Naive thymus-derived CD8-positive, alpha-beta T cell (primary cell): ENCODE measurements at regions not wholly inside any gene's neighbourhood (a gene's known extent, or its start where the extent isn't known, plus 50 kb on each side); places are given as distances from the start of the nearest gene placed in this dataset.

Source experiments
- ATAC-seq, 2 donors: fragments of 150-1000 bp; cut with Tn5 transposase in 1 of 2; sonication (Bioruptor Pico), chemical (Tn5 transposase) in 1 of 2; 1 replicate in 1 of 2; 2 replicates in 1 of 2; pipeline ENCODE4 v1.10.0; 2021; ENCODE audit warnings: mild to moderate bottlenecking in 2 of 2, moderate library complexity in 2 of 2
- POLR2A ChIA-PET: fragments of 350-600 bp; sonication (Branson Sonifier 250); formaldehyde crosslinking; loops from one replicate; lab custom pipeline; 2021; ENCODE audit warnings: antibody characterized with exemption; lab: Charles Lee
- DNase-seq, 10 donors: peaks; one replicate each; pipeline versions ENCODE4 v3.0.0 to v3.0.0-alpha.2; 2020 to 2022
- H3K27ac Mint-ChIP-seq, 10 donors: one replicate each; pipeline ENCODE4 v1.8.0; 2020 to 2022; ENCODE audit warnings: mild to moderate bottlenecking in 10 of 10, mixed read lengths in 10 of 10, moderate library complexity in 4 of 10, inconsistent platforms in 1 of 10
- H3K27me3 Mint-ChIP-seq, 5 donors: one replicate each; pipeline ENCODE4 v1.8.0; 2021 to 2022; ENCODE audit warnings: mixed read lengths in 5 of 5
- H3K36me3 Mint-ChIP-seq, 3 donors: one replicate each; pipeline ENCODE4 v1.8.0; 2020 to 2022; ENCODE audit warnings: mixed read lengths in 3 of 3, mild to moderate bottlenecking in 2 of 3, inconsistent platforms in 1 of 3
- H3K4me1 Mint-ChIP-seq, 4 donors: one replicate each; pipeline ENCODE4 v1.8.0; 2021 to 2022; ENCODE audit warnings: mixed read lengths in 4 of 4
- H3K4me3 Mint-ChIP-seq, 10 donors: one replicate each; pipeline ENCODE4 v1.8.0; 2020 to 2022; ENCODE audit warnings: mild to moderate bottlenecking in 10 of 10, mixed read lengths in 10 of 10, moderate library complexity in 6 of 10, inconsistent platforms in 1 of 10
- H3K9me3 Mint-ChIP-seq, 9 donors: one replicate each; pipeline ENCODE4 v1.8.0; 2020 to 2022; ENCODE audit warnings: mixed read lengths in 9 of 9, mild to moderate bottlenecking in 3 of 9, inconsistent platforms in 1 of 9, moderate library complexity in 1 of 9

DNA sequence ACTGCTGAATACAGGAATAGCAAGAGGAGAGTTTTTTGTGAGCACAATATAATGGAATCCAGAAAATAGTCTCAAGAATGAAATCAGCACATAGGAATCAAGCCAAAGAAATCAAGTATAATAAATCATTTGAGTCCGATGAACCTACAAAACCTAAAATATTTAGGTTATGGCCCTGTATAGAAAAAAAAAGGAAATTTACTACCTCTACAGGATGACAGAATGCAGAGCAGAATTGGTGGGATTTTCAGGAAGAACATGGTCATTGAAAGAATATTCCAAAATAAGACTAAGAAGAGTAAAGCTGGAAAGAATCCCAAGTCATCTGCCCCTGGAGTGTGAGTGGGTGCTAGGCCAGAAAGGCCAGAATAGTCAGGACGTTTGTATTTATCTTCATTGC lies 1041.2 kb upstream of the CDH2 start:
- Mint-ChIP-seq H3K27ac (no peak overlapping the region), H3K27me3 (no peaks in the 10 kb centered on the region), H3K36me3 (no peaks in the 10 kb centered on the region), H3K4me3 (no peak overlapping the region), H3K9me3 (peaks cover 3 to 27% (median 17%) of the 10 kb centered on the region in 9 donors), H3K4me1 (no peaks in the 10 kb centered on the region)
- ATAC-seq = no peak
- POLR2A ChIA-PET = no interaction called here
- DNase-seq = no peak

DNA sequence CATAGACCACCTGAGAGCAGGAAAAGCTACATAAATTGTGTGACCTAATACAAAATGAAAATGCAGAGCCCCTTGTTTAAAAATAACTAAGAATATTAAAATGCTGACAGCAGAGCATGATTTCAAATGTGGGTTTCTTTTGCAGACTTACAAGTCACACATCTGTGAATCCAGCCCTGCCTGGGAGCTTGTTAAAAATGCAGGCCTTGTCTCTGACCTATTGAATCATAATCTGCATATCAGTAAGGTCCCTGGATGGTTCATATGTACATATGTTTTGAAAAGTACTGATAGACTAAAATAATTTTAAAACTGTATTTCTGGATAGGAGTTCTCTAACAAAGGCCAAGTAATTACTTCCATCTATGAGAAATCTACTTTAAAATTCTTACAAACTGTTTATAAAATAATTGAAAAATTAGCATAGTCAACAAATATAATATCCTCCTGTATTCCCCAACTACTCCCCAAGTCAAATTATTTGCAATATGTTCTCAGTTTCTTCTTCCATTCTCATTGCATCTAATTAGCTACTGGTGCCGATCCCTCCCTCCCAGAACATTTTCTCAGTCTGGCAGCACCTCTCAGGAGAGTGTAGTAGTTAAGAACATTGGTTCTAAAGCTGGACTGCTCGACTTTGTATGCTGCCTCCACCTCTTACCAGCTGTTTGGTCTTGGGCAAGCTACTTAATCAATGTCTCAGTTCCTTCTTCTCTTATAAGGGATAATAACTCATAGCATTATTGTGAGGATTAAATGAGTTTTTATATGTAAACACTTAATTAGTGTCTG lies 1040.4 kb upstream of the CDH2 start:
- DNase-seq (no peak), ATAC-seq (no peak)
- Mint-ChIP-seq H3K9me3 (peaks cover 3 to 27% (median 18%) of the 10 kb centered on the region in 9 donors), H3K27me3 (no peaks in the 10 kb centered on the region), H3K36me3 (no peaks in the 10 kb centered on the region), H3K4me3 (no peak overlapping the region), H3K4me1 (no peaks in the 10 kb centered on the region), H3K27ac (no peak overlapping the region)
- POLR2A ChIA-PET = no interaction called here

DNA sequence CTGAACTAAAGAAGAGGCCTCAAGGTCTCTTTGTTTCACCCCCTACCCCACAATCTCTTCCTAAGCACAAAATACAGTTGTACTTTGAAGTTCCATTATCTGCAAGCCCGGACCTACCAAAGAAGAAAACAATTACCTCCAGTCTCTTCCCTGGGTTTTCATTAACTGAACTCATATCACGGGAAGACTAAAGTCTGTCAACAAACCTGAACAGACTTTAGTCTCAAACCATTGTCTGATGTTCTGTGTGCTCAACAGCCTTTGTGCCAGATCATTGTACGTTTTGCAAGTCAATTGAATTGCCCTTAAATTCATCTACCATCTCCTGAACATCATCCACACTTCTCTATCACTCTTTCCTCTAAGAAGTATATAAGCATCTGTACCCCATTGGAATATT lies 1021.9 kb upstream of the CDH2 start:
- no peak for ATAC-seq
- peaks cover 0 to 48% (median 14%) of the 10 kb centered on the region in 9 donors for H3K9me3 Mint-ChIP-seq
- DNase-seq = no peak
- no peak overlapping the region for H3K4me3 Mint-ChIP-seq
- H3K27ac Mint-ChIP-seq = no peak overlapping the region
- no peaks in the 10 kb centered on the region for H3K4me1 Mint-ChIP-seq
- POLR2A ChIA-PET = no interaction called here
- no peaks in the 10 kb centered on the region for H3K27me3 Mint-ChIP-seq
- H3K36me3 Mint-ChIP-seq = peaks cover 0 to 5% (median 0%) of the 10 kb centered on the region in 3 donors

DNA sequence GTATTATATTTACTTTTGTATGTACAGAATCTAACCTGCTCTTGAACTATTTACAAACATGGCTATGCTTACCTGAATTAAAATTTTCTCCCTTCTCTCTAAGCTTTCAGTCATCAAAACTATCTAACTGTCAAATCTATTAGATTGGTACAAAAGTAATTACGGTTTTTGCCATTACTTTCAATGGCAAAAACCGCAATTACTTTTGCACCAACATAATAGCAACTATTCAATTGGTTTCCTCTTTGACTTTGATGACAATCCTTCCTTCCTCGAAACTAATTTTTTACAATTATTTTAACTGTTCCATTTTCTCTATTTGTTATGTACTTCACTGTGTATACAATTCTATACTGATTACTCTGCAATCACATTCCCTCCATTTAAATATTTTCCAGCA lies 1019.4 kb upstream of the CDH2 start:
- POLR2A ChIA-PET = no interaction called here
- Mint-ChIP-seq H3K36me3 (peaks cover 0 to 5% (median 0%) of the 10 kb centered on the region in 3 donors), H3K27ac (no peak overlapping the region), H3K9me3 (peaks cover 0 to 44% (median 19%) of the 10 kb centered on the region in 9 donors), H3K27me3 (no peaks in the 10 kb centered on the region), H3K4me3 (no peak overlapping the region), H3K4me1 (no peaks in the 10 kb centered on the region)
- DNase-seq (no peak), ATAC-seq (no peak)

DNA sequence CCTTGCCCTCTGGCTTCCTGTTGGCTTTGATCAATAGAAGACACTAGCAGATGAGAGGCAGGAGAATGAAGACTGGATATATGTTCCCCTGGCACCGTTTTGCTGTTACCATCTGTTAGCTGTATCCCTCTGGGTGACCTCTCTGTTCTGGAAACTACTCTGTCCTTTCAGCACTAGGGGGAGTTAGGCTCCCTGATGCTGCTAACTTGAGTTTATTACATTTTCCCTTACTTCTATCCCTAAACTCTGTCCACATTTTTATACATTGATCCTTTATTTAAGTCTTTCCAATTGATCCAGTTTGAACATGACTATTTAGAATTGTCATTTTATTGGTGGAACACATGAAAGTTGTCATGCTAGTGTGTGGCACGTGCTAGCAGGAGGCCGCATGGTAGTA lies 1014.3 kb upstream of the CDH2 start:
- DNase-seq (no peak), ATAC-seq (no peak)
- Mint-ChIP-seq H3K9me3 (peaks cover 3 to 18% (median 10%) of the 10 kb centered on the region in 9 donors), H3K4me3 (no peak overlapping the region), H3K36me3 (no peaks in the 10 kb centered on the region), H3K27ac (no peak overlapping the region), H3K4me1 (no peaks in the 10 kb centered on the region), H3K27me3 (no peaks in the 10 kb centered on the region)
- POLR2A ChIA-PET = no interaction called here

DNA sequence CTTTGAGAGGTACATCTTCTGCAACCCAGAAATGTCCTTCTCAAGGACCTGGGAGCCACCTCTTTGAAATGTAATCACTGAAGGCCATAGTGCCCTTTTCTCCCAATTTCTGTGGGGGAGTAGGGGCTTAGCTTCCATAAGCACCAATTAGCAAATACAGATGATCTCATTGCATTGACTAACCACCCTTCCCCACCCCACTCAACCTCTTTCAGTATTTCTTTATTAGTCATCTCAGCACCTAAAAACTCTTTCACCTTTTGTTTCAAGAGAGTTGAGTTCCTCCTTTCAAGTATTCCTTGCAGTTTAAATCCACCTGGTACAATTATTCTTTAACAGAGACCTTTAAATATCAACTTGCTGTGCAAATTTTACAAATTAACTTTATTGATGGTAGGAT lies 1011.8 kb upstream of the CDH2 start:
- peaks cover 3 to 18% (median 8%) of the 10 kb centered on the region in 9 donors for H3K9me3 Mint-ChIP-seq
- DNase-seq (no peak), ATAC-seq (no peak)
- H3K4me1 Mint-ChIP-seq = no peaks in the 10 kb centered on the region
- no peak overlapping the region for H3K27ac Mint-ChIP-seq
- H3K27me3 Mint-ChIP-seq = no peaks in the 10 kb centered on the region
- POLR2A ChIA-PET = no interaction called here
- no peak overlapping the region for H3K4me3 Mint-ChIP-seq
- no peaks in the 10 kb centered on the region for H3K36me3 Mint-ChIP-seq

DNA sequence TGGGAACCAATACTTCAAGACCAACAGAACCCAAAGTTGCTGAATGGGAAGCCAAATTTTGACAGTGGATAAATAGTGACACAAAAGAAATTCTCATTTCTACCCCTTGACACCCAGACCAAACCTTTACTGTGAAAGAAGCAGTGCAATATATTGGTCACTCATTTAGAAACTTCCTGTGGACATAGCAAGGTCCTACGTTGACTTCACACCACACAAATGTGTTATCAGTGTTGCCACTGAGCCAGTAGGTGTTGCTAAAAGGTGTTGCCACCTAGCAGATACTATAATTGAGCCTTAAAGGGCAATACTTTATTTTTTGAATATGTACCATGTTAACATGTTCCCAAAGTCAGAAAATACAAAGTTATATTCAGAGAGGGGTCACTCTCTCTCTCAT lies 1008.9 kb upstream of the CDH2 start:
- H3K4me3 Mint-ChIP-seq = no peak overlapping the region
- no peaks in the 10 kb centered on the region for H3K27me3 Mint-ChIP-seq
- DNase-seq (no peak), ATAC-seq (no peak)
- no peak overlapping the region for H3K27ac Mint-ChIP-seq
- POLR2A ChIA-PET = no interaction called here
- no peaks in the 10 kb centered on the region for H3K4me1 Mint-ChIP-seq
- no peaks in the 10 kb centered on the region for H3K36me3 Mint-ChIP-seq
- H3K9me3 Mint-ChIP-seq = peaks cover 0 to 15% (median 7%) of the 10 kb centered on the region in 9 donors

DNA sequence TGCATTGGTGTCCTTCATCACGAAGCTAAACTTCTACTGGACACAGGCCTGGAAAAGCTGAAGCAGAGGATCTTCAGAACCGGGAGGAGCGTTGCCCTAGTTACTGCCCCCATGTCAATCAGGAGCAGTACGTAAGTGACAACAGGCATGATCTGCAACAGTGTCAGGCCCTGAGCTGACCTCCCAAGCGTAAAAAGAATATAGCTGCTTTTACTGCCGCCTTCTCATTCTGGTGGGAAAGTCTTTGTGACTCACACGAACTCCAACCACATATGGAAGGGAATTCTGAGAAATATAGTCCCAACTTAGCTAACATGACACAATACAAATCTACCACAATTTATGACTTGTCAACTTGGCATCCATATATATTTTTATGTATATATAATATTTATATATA lies 1007.7 kb upstream of the CDH2 start:
- Mint-ChIP-seq H3K9me3 (peaks cover 0 to 14% (median 7%) of the 10 kb centered on the region in 9 donors), H3K4me1 (no peaks in the 10 kb centered on the region), H3K27me3 (no peaks in the 10 kb centered on the region), H3K27ac (no peak overlapping the region), H3K36me3 (no peaks in the 10 kb centered on the region), H3K4me3 (no peak overlapping the region)
- POLR2A ChIA-PET = no interaction called here
- ATAC-seq (no peak), DNase-seq (no peak)

DNA sequence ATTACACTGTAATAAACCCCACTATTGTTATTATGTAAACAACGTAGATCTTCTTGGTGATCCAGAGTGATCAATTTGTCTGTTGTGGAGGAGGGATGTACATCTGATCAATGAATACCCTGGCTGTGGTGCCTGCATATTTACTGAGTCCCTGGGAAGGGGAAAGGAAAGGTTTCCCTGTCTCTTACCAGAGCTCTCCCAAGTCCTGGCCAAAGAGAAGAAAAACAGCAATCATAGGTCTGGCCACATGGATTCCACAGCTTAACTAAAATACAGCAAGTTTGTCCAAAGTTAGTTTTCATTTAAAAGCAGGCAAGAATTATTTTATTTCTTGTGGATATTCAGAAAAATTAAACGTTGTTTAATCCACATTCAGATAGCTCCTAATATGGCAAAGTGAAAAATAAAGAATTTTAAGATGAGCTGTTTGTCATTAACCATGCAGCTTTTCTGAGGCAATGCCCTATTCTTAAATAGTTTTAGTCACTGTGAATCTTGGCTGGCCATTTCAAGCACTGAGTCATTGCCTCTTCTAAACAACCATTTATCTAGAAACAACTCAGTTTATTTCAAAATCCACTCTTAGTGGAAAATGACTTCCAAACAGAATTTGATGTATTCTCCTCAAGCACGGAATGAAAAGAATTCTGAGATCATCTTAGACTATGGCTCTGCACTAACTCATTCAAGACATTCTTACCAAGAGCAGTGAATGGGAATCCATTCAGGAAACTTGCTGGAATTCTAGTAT lies 1004.4 kb upstream of the CDH2 start:
- H3K4me3 Mint-ChIP-seq = no peak overlapping the region
- POLR2A ChIA-PET = no interaction called here
- DNase-seq (no peak), ATAC-seq (no peak)
- H3K4me1 Mint-ChIP-seq = no peaks in the 10 kb centered on the region
- no peak overlapping the region for H3K27ac Mint-ChIP-seq
- peaks cover 0 to 13% (median 7%) of the 10 kb centered on the region in 9 donors for H3K9me3 Mint-ChIP-seq
- H3K36me3 Mint-ChIP-seq = no peaks in the 10 kb centered on the region
- no peaks in the 10 kb centered on the region for H3K27me3 Mint-ChIP-seq

DNA sequence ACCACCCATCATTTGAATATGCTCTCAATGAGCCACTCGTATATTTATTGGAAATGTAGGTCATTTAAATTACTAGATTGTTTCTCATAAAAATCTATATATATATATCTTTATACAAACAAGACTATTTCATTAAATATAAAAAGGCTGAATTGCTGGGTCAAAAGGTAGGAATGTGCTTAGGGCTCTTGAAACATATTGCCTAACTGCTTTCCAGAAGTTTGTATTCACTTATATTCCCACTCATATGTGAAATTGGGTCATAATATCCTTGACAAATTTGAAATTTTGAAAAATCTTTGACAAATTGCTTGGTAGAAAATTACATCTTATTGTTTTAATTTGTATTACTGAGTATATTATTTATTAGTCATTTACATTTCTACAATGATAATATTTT lies 999.8 kb upstream of the CDH2 start:
- no peak for ATAC-seq
- Mint-ChIP-seq H3K27me3 (no peaks in the 10 kb centered on the region), H3K9me3 (peaks cover 0 to 13% (median 6%) of the 10 kb centered on the region in 9 donors), H3K4me3 (no peak overlapping the region), H3K27ac (no peak overlapping the region), H3K4me1 (no peaks in the 10 kb centered on the region), H3K36me3 (no peaks in the 10 kb centered on the region)
- POLR2A ChIA-PET = no interaction called here
- DNase-seq = no peak

DNA sequence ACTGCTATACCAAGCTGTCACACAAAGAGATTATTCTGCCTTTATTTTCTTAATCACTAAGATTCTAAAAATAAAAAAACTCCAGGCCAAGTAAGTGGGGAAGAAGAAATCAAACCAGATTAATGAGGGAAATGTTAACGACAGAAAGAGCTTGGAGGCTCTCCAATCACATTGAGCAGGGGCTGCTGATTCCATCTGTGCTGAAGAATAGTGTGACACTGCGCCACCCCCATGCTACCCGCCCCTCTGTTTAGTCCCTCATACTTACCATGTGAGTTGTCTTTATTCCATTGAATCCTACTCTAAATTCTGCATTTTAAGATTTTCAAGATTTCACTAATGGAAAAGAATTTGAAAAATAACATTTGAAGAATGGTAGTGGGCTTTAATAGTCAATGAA lies 998.0 kb upstream of the CDH2 start:
- no peak for DNase-seq
- H3K27ac Mint-ChIP-seq = no peak overlapping the region
- no peaks in the 10 kb centered on the region for H3K4me1 Mint-ChIP-seq
- H3K4me3 Mint-ChIP-seq = no peak overlapping the region
- POLR2A ChIA-PET = no interaction called here
- H3K9me3 Mint-ChIP-seq = peaks cover 0 to 18% (median 5%) of the 10 kb centered on the region in 9 donors
- H3K27me3 Mint-ChIP-seq = no peaks in the 10 kb centered on the region
- no peak for ATAC-seq
- H3K36me3 Mint-ChIP-seq = no peaks in the 10 kb centered on the region

DNA sequence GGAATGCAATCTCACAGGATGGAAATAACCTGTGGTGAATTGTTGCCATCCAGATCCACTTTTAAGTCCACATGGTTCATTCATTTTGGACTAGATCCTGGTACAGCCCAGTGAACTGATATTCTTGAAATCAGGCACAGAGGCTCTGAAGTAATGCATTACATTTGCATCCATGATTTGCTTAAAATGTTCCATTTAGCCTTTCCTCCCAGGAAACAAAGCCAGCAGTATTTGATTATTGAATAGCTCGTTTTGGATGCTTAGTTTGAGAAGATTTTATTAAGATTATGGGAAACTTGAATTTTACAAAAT lies 995.8 kb upstream of the CDH2 start:
- Mint-ChIP-seq H3K4me3 (no peak overlapping the region), H3K4me1 (no peaks in the 10 kb centered on the region), H3K27ac (no peak overlapping the region), H3K36me3 (no peaks in the 10 kb centered on the region), H3K9me3 (peaks cover 0 to 22% (median 10%) of the 10 kb centered on the region in 9 donors), H3K27me3 (no peaks in the 10 kb centered on the region)
- POLR2A ChIA-PET = no interaction called here
- no peak for DNase-seq
- no peak for ATAC-seq

DNA sequence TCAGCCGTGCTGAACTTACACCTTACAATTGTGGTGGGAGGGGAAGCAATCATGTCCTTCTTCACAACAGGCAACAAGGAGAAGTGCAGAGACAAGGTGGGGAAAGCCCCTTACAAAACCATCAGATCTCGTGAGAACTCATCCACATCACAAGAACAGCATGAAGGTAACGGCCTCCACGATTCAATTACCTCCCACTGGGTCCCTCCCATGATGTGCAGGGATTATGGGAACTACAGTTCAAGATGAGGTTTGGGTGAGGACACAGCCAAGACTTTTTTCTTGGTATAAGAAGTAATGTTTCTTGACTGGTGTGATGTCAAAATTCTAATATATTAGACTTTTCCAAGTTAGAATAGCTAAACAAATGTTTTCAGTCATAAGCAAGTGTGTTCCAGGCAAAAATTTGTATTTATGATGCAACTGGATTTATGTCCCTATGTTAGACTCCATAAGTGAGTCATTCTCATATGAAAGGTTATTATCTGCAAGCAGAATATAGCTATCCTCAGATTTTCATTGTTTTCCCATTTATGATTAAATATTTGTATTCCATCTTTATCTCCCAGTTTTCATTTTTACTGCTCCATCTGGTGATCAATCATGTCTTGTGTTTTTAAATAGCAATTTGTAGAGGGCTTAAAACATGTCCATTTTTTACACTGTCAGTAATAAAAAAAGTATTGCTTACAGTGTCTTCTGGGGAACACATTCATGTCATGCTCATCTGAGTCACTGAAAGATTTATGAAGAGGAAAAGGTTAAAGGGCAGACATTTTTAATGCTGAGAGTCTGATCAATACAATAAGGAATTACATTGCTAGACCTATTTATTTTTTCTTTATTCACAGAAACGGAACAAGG lies 995.2 kb upstream of the CDH2 start:
- Mint-ChIP-seq H3K4me3 (no peak overlapping the region), H3K27ac (no peak overlapping the region), H3K4me1 (no peaks in the 10 kb centered on the region), H3K9me3 (peaks cover 0 to 28% (median 9%) of the 10 kb centered on the region in 9 donors), H3K36me3 (no peaks in the 10 kb centered on the region), H3K27me3 (no peaks in the 10 kb centered on the region)
- DNase-seq = no peak
- POLR2A ChIA-PET = no interaction called here
- ATAC-seq = no peak
